ENCODE measurements at regions not wholly inside any gene's neighbourhood (a gene's known extent, or its start where the extent isn't known, plus 50 kb on each side); places are given as distances from the start of the nearest gene placed in this dataset.

- no peak for DNase-seq (ENCODE audit: low spot score)
Observed at GRCh38 chr11:112401036-112401769, 140.5 kb upstream of the PLET1 start.

- DNase-seq (ENCODE audit: low spot score) = no peak
Observed at GRCh38 chr11:112403432-112403831, 142.8 kb upstream of the PLET1 start.

GRCh38 chr11:112404112-112404511 lies 143.5 kb upstream of the PLET1 start:
- DNase-seq (ENCODE audit: low spot score) = no peak

- DNase-seq (ENCODE audit: low spot score) = no peak
Observed at GRCh38 chr11:112408517-112408916, 147.9 kb upstream of the PLET1 start.

- DNase-seq (ENCODE audit: low spot score) = no peak
Observed at GRCh38 chr11:112410325-112410724, 149.7 kb upstream of the PLET1 start.

- no peak for DNase-seq (ENCODE audit: low spot score)
Observed at GRCh38 chr11:112412383-112412782, 151.7 kb upstream of the PLET1 start.

GRCh38 chr11:112417339-112417738 lies 156.7 kb upstream of the PLET1 start:
- no peak for DNase-seq (ENCODE audit: low spot score)

GRCh38 chr11:112418438-112418837 lies 157.8 kb upstream of the PLET1 start:
- DNase-seq (ENCODE audit: low spot score) = no peak

- no peak for DNase-seq (ENCODE audit: low spot score)
Observed at GRCh38 chr11:112421879-112422278, 161.2 kb upstream of the PLET1 start.

- no peak for DNase-seq (ENCODE audit: low spot score)
Observed at GRCh38 chr11:112425121-112425520, 164.5 kb upstream of the PLET1 start.

GRCh38 chr11:112437096-112437495 lies 176.4 kb upstream of the PLET1 start:
- DNase-seq (ENCODE audit: low spot score) = no peak

- no peak for DNase-seq (ENCODE audit: low spot score)
Observed at GRCh38 chr11:112439614-112440013, 179.0 kb upstream of the PLET1 start.

- DNase-seq (ENCODE audit: low spot score) = no peak
Observed at GRCh38 chr11:112440518-112440917, 179.9 kb upstream of the PLET1 start.

GRCh38 chr11:112448168-112448567 lies 187.5 kb upstream of the PLET1 start:
- DNase-seq (ENCODE audit: low spot score) = no peak

- DNase-seq (ENCODE audit: low spot score) = no peak
Observed at GRCh38 chr11:112448806-112449205, 188.1 kb upstream of the PLET1 start.

GRCh38 chr11:112451250-112451649 lies 190.6 kb upstream of the PLET1 start:
- no peak for DNase-seq (ENCODE audit: low spot score)

GRCh38 chr11:112453601-112454577 lies 193.2 kb upstream of the PLET1 start:
- peak; percentile 65 for DNase-seq (ENCODE audit: low spot score)

- no peak for DNase-seq (ENCODE audit: low spot score)
Observed at GRCh38 chr11:112454841-112455240, 194.2 kb upstream of the PLET1 start.

GRCh38 chr11:112455791-112456190 lies 195.1 kb upstream of the PLET1 start:
- DNase-seq (ENCODE audit: low spot score) = no peak

- no peak for DNase-seq (ENCODE audit: low spot score)
Observed at GRCh38 chr11:112457532-112457931, 196.9 kb upstream of the PLET1 start.

- peak; percentile 4 for DNase-seq (ENCODE audit: low spot score)
Observed at GRCh38 chr11:112459001-112459400, 198.3 kb upstream of the PLET1 start.

GRCh38 chr11:112460141-112460540 lies 199.5 kb upstream of the PLET1 start:
- DNase-seq (ENCODE audit: low spot score) = no peak

GRCh38 chr11:112464949-112465348 lies 204.3 kb upstream of the PLET1 start:
- DNase-seq (ENCODE audit: low spot score) = no peak

All from hematopoietic multipotent progenitor cell treated with erythropoietin and hydrocortisone succinate and interleukin-3 and kit ligand, for 15 days (in vitro differentiated cells).